ENCODE measurements at regions not wholly inside any gene's neighbourhood (a gene's known extent, or its start where the extent isn't known, plus 50 kb on each side); places are given as distances from the start of the nearest gene placed in this dataset.

DNA sequence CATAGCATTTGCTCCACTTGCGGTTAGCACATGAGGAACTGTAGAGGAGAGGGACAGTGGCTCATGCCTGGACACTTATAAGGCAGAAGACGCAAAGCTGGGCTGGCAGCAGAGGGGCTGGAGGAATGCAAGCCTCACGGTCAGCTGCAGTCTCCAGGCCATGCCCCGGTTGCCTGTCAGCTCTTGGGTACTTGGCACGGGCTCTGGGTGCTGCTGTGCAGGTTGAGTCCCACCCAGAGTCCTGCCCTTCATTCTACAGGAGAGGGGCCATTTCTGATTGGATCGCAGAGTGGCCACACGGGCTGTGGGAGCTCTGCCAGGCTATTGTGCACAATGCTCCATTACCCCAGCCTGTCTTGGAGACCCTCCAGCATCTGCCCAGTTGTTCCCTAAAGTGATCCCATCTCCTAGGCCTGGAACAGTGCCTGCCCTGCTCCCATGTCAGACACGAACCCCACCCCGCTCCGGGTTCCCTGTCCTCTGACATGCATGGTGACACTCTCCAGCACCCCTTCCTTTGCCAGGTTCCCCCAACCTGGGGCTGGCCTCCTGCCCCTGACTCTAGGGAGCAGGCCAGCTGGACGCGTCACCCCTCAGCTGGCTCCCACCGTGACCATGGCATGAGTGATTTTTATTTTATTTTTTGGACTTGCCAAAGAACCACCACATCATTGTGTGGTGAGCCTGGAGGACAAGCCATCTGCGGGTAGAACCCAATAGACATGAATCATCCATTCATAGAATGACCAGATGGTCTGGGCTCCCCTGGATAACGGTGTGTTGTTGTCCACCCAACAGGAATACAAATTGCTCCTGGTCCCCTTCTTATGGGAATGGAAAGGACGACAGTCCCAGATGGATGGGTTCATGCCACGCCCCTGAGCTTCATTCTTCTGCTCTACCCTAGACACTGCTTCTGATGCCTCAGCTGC is 51.0 kb upstream of the KLF13 start:
- DNase-seq (ENCODE audit: low spot score) = peak; percentile 47

DNA sequence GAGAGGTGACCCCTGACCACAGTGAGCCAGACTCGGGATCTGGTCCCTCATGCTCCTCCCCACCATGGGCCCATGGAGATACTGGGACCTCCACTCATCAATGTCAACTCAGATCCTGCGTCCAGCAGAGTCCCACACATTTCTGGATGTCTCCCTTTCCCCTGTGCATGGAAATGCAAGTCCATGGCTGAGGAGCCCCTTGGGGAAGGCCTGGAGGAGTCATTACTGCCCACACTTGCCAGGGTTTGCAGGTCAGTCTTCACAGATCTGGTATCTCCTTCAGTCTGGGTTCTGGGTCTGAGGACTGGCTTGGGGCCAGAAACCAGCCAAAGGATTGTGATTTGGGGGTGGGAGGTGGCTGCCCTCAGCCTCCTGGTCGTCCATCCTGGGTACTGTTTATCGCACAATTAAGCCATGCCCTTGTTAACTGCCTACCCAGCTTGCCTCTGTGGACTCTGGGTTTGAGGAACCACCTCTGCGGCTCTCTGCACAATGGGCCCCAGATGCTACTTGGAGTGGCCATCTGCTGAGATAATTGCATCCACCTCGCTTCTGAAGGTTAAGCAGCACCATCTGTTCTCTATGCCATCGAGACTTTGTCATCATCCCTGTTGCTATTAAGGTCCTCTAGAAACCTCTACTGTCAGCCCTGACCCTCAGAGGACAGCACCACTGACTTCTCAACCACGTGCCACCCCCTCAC is 49.9 kb upstream of the KLF13 start:
- no peak for DNase-seq (ENCODE audit: low spot score)

Measured in globus pallidus (tissue), 1 donor.